ENCODE measurements at regions not wholly inside any gene's neighbourhood (a gene's known extent, or its start where the extent isn't known, plus 50 kb on each side); places are given as distances from the start of the nearest gene placed in this dataset.
A peak's percentile ranks its signal among the peaks of the same experiment; 100 is the strongest.

DNA sequence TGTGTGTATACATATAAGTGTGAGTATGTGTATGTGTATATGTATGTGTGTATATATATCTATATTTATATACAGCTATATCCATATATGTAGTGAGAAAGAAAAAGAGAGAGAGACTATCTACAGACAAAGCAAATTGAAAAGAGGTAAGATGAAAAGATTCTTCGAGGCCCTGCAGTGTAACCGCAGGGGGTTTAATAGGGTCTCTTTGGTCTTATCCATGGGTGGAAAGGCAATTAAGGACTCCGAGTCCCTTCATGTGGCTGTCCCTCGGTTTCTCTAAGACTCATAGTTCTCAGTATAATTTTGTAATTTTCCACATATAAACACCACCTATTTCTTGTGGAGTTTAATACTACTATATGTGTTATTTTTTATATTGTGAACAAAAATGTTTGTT is 50.6 kb upstream of the JAZF1 start:
- DNase-seq (ENCODE audit: low read depth in 3 of 3), result no peak

DNA sequence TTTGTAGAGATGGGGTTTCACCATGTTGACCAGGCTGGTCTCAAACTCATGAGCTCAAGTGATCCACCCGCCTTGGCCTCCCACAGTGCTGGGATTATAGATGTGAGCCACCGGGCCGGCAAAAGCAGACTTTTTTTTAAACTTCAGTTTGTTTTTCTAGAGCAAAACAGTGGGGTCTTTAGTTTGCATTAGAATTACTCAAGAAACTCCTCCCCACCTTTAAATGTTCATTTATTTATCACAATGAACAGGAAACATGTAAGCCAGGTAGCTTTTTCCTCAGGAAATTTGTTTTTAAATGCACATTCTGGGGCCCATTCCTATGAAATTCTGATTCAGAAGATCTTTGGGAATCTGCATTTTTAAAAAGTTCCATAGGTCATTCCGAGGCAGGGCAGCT is 56.0 kb upstream of the JAZF1 start:
- DNase-seq (ENCODE audit: low read depth in 3 of 3), result no peak

DNA sequence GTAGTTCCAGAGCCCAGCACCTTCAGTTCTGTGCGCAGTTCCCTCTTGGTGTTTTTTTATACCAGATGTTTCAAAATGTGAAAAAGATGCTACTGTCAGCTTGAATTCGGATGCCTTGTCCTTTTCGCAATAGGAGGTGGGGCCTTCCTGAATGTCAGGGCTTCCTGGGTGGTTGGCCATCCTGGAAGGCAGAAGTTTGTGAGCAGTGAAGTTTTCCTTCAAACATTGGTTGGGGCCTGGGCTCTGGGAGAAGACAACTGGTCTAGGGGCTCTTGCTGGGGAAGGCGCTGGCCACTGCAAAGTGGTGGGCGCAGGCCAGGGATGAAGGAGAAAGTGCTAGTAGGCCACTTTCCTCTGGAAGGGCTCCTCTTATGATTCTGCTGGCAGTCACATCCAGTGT is 56.8 kb upstream of the JAZF1 start:
- DNase-seq (ENCODE audit: low read depth in 3 of 3), result no peak

DNA sequence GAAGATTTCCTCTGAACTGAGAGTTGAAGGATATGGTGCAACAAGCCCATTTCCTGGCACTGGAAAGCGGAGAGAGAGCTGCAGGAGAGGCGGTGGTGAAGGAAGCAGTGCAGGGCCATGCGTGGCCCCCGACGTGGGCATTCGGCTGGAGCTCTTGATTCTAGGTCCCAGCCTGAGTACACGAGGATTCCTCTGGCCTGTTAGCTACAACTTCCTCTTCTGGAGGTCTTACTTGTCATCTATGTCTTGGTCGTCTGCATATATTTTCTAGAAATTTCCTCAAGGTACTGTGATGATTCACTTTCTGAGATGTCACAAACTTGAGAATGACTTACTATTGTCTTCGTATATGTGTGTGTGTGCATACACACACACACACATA is 59.2 kb upstream of the JAZF1 start:
- DNase-seq (ENCODE audit: low read depth in 3 of 3), result no peak

DNA sequence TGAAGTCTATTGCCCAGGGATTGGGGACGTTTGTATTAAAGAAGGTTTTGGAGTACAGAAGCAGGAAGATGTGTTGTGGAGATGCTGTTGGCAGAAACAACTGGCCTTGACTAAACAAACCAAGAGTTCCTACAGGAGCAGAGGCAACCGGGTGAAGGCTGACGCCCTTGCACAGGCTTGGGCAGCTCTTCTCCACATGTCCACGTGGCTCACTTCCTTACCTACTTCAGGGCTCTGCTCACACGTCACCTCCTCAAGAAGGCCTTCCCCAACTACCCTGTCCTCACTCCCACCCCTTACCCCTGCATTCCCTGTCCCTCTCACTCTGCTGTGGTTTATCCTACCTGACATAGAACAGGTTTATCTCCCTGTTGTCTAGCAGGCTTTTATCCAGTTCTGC is 59.9 kb upstream of the JAZF1 start:
- DNase-seq (ENCODE audit: low read depth in 3 of 3), result no peak

DNA sequence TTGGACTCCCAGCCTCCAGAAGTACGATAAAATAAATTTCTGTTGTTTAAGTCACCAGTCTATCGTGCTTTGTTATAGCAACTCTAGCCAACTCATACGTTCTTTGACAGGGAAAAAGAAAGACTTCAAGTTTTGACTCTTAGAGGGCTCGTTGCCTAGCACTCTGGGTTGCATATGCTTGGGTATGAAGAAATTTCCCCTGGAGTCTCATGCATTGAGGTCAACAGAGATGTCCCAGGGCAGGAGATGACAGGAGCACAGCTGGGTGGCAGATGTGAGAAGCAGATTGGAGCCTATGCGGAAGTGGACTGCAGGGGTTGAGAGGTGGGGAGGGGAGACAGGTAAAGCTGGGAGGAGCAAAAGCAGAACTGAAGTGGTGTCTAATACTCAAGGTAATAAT is 63.3 kb upstream of the JAZF1 start:
- DNase-seq (ENCODE audit: low read depth in 3 of 3), result no peak

DNA sequence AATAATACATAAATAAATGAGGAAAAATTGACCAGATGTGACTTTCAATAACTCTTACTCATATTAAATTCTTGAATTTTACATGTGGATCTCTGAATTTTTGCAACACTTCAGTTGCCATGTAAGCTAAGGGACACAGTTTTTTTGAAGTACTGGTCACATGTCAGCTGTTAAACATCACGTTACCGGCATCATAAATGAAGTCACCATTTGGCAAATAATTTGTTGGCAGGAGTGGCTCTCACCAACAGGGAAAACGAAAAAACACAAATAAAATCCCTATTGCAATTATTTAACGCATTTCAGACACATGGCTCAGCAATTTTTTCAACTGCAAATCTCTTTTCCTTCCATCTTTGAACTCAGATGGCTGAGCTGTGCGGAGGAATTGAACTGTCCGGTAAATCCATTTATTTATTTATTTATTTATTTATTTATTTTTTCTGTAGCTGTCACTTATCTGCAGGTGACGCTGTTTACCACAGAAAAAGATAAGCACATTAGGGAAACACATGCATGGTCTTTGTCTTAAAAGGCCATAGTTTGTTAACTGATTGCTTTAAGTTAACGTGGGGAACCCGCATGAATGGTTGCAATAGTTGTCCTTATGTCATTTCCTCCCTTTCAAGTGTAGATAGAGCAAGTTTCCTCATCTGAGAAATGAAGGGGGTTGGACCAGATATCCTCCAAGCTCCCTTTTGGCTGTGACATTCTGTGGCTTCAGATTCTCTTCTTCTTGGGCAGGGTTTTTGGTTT is 64.7 kb upstream of the JAZF1 start:
- no peak for DNase-seq (ENCODE audit: low read depth in 3 of 3)

DNA sequence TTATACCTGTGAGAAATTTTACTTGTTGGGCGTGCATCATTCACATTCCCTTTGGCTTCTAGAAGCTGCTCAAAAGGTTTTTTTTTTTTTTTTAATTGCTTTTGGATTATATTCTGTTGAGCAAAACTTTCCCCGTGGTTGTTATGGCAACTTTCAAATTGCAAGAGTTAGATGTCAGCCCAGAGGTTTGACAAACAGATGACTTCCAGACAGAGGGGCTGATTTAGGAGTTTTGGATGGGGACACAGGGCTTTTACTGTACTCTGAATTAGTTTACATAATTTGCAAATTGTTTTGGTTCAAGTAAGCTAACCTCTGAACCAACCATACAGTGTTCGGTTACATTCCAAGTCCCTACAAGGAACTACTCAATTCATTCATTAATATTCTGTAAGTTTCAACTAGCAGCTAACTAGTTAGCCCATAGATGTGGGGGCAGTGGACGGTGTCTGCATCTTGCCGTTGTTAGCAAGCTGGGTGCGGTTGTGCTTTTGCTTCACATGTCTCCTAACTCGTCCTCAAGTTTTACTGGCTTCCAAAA is 66.4 kb upstream of the JAZF1 start:
- DNase-seq (ENCODE audit: low read depth in 3 of 3), result no peak

DNA sequence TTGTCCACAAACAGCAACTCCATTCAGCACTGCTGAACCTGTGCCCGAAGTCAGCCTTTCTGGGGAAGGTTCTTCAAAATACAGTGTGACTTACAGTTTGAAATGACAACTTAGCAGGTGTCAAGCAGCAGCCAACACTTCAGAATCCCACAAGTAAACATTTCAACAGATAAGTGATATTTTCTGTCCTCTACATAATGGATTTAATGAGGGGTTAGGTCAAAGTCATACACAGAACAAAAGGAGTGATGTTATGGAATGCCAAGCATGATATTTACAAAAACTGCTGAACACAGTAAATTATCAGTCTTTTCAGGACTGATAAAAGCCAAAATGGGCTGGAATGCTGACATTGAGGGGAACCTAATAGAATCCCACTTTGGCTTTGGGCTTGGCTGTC is 77.6 kb upstream of the JAZF1 start:
- DNase-seq (ENCODE audit: low read depth in 3 of 3), result no peak

DNA sequence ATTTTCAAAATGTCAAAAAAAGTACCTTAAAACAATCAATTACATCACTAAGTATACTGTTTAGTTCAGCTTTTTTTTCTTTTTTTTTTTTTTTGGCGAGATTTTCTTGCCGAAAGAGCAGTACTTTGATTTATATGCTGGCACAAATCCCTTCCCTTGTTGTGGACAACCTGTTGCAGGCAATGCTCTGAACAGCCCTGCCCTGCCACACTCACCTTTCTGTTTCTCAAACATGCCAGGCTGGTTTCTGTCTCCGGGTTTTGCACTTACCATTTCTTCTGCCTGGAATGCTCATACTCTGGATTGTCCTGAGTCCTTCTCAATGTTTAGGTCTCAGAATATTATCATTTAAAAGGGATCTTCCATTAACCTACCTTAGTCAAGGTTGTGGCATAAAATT is 80.4 kb upstream of the JAZF1 start:
- no peak for DNase-seq (ENCODE audit: low read depth in 3 of 3)

DNA sequence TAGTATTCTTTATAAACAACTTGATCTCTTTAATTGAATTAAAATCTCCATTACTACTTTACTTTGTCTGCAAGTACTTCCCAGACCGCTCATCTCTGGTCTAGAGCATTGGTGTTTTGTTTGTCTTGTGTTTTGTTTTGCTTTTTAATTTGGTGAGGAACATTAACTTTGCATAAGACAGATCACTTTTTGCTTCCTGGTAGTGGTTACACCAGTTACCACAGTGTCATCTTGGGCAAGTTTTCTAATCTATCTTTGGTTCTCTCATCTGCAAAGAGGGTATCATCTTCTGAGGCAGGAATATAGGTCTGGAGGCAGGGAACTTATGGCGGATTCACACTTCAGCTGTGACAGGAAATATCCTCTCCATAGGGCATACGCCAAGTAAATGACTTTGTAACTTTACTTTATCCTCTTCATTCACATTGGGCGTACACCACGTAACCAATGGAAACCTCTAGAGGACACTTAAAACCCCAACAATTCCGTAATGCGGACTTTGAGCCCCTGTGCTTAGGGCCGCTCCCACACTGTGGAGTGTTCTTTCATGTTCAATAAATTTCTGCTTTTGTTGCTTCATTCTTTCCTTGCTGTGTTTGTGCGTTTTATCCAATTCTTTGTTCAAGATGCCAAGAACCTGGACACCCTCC is 83.2 kb upstream of the JAZF1 start:
- DNase-seq (ENCODE audit: low read depth in 3 of 3), result no peak

DNA sequence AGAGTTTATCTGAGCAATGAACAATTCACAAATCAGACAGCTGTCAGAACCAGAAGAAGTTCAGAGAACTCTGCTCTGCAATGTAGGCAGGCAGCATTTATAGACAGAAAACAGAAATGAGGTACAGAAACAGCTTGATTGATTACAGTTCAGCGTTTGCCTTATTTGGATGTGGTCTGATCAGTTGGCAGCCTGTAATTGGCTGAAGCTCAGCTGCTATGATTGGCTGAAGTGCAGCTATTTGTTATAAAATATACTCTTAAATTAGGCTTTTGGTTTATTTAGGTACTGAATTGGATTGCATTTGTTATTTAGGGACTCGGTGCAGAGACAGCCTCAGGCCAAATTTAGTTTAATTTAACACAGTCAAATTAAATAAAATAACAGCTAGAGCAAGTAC is 85.8 kb upstream of the JAZF1 start:
- no peak for DNase-seq (ENCODE audit: low read depth in 3 of 3)

DNA sequence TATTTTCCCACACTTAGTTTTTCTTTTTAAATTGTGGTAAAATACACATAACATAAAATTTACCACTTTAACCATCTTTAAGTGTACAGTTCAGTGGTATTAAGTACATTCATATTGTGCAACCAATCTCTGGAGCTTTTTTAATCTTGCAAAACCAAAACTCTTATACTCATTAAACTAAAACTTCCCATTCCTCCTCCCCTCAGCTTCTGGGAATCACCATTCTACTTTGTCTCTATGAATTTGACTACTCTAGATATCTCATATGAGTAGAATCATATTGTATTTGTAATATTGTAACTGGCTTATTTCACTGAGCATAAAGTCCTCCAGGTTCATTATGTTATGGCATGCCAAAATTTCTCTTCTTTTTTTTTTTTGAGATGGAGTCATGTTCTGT is 86.4 kb upstream of the JAZF1 start:
- DNase-seq (ENCODE audit: low read depth in 3 of 3), result no peak

DNA sequence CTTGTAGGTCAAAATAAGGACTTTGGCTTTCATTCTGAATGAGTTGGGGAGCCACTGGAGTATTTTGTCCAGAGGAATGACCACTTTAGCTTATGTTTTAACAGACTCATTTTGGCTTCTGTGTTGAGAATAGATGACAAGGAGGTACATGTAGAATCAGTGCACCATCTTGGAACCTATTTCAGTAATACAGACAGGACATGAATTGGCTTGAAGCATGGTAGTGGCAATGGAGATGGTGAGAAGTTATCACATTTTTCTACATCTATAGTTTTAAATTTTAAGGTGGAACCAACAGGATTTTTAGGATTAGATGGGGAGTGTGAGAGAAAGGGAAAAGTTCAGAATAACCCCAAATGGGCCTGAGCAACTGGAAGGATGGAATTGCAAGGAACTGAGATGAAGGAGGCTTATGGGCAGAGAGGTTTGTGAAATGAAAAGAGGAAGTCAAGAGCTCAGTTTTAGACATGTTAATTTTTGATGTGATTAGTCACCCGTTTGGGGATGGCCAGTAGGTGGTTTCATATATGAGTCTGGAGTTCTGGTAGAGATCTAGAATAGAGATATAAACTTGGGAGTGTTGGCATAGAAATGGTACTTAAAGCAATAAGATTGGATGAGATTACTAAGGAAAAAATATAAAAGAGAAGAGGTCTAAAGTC is 89.2 kb upstream of the JAZF1 start:
- no peak for DNase-seq (ENCODE audit: low read depth in 3 of 3)

DNA sequence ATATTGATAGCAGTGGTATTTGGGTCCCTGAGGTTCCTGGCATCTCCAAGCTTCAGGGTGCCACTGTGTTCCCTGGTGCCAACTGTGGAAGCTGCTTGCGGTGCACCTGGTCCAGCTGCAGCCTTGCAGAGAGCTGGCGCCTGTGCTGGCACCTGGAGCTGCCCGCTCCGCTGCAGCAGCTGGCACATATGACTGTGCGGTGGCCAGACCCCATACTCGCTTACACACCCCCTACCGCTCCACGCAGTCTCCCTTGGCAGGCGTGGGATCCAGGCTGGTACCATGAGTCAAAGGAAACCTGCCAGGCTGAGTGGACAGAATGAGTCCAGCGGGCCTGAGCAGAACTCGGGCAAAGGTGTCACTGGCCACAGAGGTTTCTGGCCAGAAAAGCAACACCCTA is 89.9 kb upstream of the JAZF1 start:
- no peak for DNase-seq (ENCODE audit: low read depth in 3 of 3)

DNA sequence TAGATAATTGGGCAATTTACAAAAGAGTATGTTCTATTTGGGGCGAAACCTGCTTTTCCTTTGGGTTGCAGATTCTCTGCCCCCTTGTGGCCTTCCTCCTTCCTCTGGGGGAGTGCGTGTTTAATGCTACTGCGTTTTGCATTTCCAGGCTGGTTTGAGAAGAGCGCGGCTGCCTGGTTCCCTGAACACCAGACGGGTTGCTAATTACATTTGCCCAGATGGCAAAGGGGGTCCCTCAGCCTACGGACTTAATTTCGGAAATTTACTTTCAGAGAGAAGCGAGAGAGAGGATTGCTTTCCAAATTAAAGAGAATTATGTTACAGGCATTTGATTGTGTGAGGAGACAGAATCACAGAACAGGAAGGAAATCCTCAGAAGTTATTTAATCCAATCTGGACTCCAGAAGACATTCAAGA is 91.9 kb upstream of the JAZF1 start:
- peak in 2 of 3 experiments; percentile 9 to 13 for DNase-seq (ENCODE audit: low read depth in 3 of 3)

DNA sequence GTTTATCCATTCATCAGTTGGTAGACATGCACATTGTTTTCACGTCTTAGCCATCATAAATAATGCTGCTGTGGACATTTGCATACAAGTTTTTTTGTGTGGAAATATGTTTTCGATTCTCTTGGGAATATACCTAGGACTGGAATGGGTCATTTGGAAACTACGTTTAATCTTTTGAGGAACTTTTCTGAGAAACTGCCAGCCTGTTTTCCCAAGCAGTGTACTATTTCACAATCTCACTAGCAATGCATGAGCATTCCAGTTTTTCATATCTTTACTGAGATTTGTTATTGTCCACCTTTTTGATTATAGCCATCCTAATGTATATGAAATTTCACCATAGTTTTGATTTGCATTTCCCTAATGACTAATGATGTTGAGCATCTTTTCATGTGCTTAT is 95.7 kb upstream of the JAZF1 start:
- no peak for DNase-seq (ENCODE audit: low read depth in 3 of 3)

DNA sequence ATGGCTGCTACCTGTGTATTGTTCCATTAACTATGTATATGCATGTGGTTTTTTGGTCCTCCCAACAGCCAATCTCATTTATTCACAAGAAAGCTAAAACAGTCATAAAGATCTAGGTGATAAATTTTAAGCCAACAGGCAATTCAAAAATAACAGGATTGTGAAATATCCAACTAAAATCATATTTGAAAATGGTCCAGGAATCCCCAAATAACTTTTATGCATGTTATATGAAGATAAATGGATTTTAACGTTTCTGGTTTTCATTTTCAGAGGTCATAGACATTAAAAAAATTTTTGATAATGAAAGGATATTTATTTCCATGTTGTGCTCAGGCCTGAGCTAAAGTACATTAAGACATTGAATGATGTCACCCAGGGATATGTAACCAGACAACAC is 96.8 kb upstream of the JAZF1 start:
- no peak for DNase-seq (ENCODE audit: low read depth in 3 of 3)

DNA sequence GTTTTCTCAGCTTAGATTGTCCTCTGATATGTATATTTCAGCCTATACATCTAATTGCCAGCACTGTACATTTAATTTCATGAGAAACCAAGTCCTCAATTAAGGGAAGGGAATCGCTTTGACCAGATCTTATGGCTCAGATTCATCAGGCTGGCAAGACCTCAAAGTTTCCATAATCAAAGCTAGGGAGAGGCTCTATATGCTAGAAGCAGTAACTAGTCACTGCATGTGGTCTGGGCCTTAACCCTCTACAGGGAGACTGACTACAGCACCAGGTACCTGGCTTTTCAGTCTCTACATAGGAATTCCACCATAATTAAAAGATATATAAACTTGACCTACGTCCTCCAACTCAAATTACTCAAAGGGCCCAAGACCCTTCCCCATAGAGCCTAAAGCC is 97.4 kb upstream of the JAZF1 start:
- no peak for DNase-seq (ENCODE audit: low read depth in 3 of 3)

DNA sequence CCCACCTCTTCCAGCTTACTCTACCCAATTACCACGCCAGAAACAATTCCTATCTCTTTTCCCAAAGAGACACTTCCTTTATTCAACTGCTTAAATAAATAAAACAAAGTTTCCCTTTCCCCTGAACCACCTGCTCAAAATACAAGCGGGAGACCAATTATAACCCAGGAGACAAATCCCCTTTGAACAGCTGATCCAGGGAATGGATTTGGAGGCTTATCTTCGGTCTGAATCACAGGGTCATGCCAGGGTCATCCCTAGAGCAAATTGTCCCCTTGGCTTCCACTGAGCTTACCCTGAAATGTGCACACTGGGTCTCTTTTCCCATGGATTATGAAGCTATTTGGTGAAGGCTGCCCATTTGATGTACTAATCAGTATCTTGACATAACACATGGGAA is 99.9 kb upstream of the JAZF1 start:
- no peak for DNase-seq (ENCODE audit: low read depth in 3 of 3)

DNA sequence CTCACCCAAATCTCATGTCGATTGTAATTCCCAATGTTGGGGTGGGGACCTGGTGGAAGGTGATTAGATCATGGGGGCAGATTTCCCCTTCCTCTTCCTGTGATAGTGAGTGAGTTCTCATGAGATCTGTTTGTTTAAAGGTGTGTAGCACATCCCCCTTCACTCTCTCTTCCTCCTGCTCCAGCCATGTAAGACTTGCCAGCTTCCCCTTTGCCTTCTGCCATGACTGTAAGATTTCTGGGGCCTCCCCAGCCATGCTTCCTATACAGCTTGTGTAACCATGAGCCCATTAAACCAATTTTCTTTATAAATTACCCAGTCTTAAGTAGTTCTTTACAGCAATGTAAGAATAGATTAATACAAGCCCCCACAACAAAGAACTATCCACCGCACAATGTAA is 109.9 kb upstream of the JAZF1 start:
- DNase-seq (ENCODE audit: low read depth in 3 of 3), result no peak

DNA sequence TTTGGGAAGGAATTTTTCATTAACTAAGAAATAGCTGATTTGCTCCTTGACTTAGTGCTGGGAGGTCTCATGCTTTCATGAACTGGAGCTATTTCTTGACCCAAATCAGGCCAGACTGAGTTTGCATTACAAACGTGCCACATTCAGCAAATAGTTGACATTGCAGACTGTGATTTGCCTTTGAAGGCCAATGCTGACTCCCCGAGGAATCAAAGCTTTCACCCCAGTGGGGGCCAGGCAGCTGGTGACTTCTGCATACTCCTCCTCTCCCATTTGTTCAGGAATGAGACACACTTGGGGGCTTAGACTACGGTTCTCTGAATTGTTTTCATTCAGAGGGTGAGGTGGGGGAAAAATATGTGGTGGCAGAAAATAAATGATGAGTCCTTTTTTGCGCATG is 111.0 kb upstream of the JAZF1 start:
- DNase-seq (ENCODE audit: low read depth in 3 of 3), result no peak
